Panc1 (cell line): ENCODE measurements at regions not wholly inside any gene's neighbourhood (a gene's known extent, or its start where the extent isn't known, plus 50 kb on each side); places are given as distances from the start of the nearest gene placed in this dataset.

Experiments used
- ATAC-seq: fragments of 200-7000 bp; cut with Tn5 transposase; 2 replicates; pipeline ENCODE4 v1.9.1; 2020; ENCODE audit warnings: mild to moderate bottlenecking, moderate library complexity
- BruUV-seq: library from RNA; stranded (reverse); fragments of 400-500 nt; replicated peaks from 2 replicates; lab custom pipeline; 2021; lab: Mats Ljungman, UMichigan
- CTCF ChIA-PET: fragments of 300-600 bp; sonication (Branson Sonifier 250); formaldehyde crosslinking; loops from one replicate; lab custom pipeline; 2022; ENCODE audit warnings: antibody characterized with exemption; lab: Charles Lee
- POLR2A ChIA-PET: fragments of 300-600 bp; sonication (Branson Sonifier 250); formaldehyde crosslinking; loops from one replicate; lab custom pipeline; 2022; ENCODE audit warnings: antibody characterized with exemption; lab: Charles Lee
- DNase-seq: peaks from one replicate; pipeline ENCODE4 v3.0.0-alpha.2; 2010; ENCODE audit warnings: low read depth, low spot score
- H3K27ac ChIP-seq: 2 replicates; pipeline ENCODE4 v1.5.1; 2011; ENCODE audit warnings: mild to moderate bottlenecking, low read length, inconsistent platforms
- H3K27me3 ChIP-seq: fragments of 200-500 bp; sonication (Bioruptor generic); 2 replicates; pipeline ENCODE4 v1.6.0; 2014; ENCODE audit warnings: low read length, inconsistent platforms; ENCODE audit not compliant: control insufficient read depth, insufficient read depth
- H3K36me3 ChIP-seq: fragments of 200-500 bp; sonication (Bioruptor generic); 2 replicates; pipeline ENCODE4 v1.5.1; 2014; ENCODE audit warnings: inconsistent platforms, mild to moderate bottlenecking, low read length, moderate library complexity; ENCODE audit not compliant: control insufficient read depth, insufficient read depth
- H3K4me1 ChIP-seq: 2 replicates; pipeline ENCODE4 v1.5.1; 2011; ENCODE audit warnings: inconsistent platforms, mild to moderate bottlenecking, low read length, moderate library complexity; ENCODE audit not compliant: control insufficient read depth, insufficient read depth
- H3K4me3 ChIP-seq, 2 experiments: 2 replicates each; pipeline ENCODE4 v1.5.1; 2011 to 2012; ENCODE audit warnings: low read depth in 2 of 2, low read length in 2 of 2, mild to moderate bottlenecking in 2 of 2, inconsistent platforms in 1 of 2, moderate library complexity in 1 of 2
- H3K9me3 ChIP-seq: fragments of 200-500 bp; sonication (Bioruptor generic); 2 replicates; pipeline ENCODE4 v1.5.1; 2014; ENCODE audit warnings: low read depth, mild to moderate bottlenecking, inconsistent platforms, low read length, moderate library complexity; ENCODE audit not compliant: control insufficient read depth, insufficient read depth
- POLR2AphosphoS5 ChIP-seq: IDR thresholded peaks from 2 replicates; pipeline ENCODE4 v1.6.1; 2012; ENCODE audit warnings: mild to moderate bottlenecking, low read depth, low read length, moderate library complexity
- SIN3A ChIP-seq: IDR thresholded peaks from 2 replicates; pipeline ENCODE4 v1.6.1; 2012; ENCODE audit warnings: low read depth, mild to moderate bottlenecking, low read length, moderate library complexity, borderline replicate concordance; ENCODE audit not compliant: insufficient read depth
- TCF7L2 ChIP-seq: IDR thresholded peaks from 2 replicates; pipeline ENCODE4 v1.6.1; 2011; ENCODE audit warnings: mild to moderate bottlenecking, low read depth, low read length, inconsistent platforms
- in situ Hi-C: cut with HindIII; loops from 2 replicates; pipeline ENCODE4 v1.10.0; 2016; ENCODE audit warnings: low sequenced_read_pairs, low pct_unique_long_range_greater_than_20kb
- intact Hi-C: fragments of 100-400 bp; cut with micrococcal nuclease; formaldehyde crosslinking; loops from one replicate; pipeline ENCODE4 v1.10.0; 2022; ENCODE audit not compliant: unreplicated experiment
- TF ChIP-seq, protein P1 (sequence below): fragments of 450-650 bp; IDR thresholded peaks from 2 replicates; pipeline ENCODE4 v1.5.1; 2017; ENCODE audit warnings: mild to moderate bottlenecking
- TF ChIP-seq, protein P2 (sequence below), 2 experiments: IDR thresholded peaks; 2 replicates each; pipeline ENCODE4 v1.6.1; 2011 to 2012; ENCODE audit warnings: low read depth in 2 of 2, control low read depth in 1 of 2, low read length in 1 of 2, mild to moderate bottlenecking in 1 of 2, moderate library complexity in 1 of 2; ENCODE audit not compliant: insufficient read depth in 1 of 2

DNA sequence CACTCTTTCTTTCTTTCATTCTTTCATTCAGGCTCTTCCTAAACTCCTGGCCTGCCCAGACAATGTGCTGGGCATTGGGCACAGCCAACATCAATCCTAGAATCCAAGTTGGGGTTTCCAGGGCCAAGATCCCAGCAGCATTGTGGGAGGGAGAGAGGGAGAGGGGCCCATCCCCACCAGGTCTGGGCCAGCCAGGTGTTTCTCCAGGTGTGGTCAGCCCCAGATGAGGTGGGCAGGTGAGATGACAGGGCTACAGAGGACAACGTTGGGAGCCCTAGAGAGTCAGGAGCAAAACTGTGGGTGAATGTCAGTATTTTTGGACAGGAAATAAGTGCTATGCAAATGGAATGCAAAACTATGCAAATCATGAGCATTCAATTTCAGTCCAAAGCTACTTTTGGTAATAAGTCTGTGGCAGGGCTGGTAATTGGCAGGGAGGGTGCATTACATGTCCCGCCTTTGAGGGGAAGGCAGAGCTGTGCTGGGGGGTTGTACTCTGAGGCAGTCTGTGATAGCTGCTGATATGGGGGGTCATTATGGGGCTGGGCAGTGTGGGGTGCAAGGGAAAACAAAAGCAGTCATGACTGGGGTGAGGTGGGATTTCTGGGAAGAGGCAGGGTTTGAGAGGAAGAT is 139.9 kb upstream of the IGSF21 start:
- no peak for TF ChIP-seq TCF7L2
- TF ChIP-seq, protein P1, sequence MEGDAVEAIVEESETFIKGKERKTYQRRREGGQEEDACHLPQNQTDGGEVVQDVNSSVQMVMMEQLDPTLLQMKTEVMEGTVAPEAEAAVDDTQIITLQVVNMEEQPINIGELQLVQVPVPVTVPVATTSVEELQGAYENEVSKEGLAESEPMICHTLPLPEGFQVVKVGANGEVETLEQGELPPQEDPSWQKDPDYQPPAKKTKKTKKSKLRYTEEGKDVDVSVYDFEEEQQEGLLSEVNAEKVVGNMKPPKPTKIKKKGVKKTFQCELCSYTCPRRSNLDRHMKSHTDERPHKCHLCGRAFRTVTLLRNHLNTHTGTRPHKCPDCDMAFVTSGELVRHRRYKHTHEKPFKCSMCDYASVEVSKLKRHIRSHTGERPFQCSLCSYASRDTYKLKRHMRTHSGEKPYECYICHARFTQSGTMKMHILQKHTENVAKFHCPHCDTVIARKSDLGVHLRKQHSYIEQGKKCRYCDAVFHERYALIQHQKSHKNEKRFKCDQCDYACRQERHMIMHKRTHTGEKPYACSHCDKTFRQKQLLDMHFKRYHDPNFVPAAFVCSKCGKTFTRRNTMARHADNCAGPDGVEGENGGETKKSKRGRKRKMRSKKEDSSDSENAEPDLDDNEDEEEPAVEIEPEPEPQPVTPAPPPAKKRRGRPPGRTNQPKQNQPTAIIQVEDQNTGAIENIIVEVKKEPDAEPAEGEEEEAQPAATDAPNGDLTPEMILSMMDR: no peak
- no peak for TF ChIP-seq POLR2AphosphoS5
- TF ChIP-seq, protein P2, sequence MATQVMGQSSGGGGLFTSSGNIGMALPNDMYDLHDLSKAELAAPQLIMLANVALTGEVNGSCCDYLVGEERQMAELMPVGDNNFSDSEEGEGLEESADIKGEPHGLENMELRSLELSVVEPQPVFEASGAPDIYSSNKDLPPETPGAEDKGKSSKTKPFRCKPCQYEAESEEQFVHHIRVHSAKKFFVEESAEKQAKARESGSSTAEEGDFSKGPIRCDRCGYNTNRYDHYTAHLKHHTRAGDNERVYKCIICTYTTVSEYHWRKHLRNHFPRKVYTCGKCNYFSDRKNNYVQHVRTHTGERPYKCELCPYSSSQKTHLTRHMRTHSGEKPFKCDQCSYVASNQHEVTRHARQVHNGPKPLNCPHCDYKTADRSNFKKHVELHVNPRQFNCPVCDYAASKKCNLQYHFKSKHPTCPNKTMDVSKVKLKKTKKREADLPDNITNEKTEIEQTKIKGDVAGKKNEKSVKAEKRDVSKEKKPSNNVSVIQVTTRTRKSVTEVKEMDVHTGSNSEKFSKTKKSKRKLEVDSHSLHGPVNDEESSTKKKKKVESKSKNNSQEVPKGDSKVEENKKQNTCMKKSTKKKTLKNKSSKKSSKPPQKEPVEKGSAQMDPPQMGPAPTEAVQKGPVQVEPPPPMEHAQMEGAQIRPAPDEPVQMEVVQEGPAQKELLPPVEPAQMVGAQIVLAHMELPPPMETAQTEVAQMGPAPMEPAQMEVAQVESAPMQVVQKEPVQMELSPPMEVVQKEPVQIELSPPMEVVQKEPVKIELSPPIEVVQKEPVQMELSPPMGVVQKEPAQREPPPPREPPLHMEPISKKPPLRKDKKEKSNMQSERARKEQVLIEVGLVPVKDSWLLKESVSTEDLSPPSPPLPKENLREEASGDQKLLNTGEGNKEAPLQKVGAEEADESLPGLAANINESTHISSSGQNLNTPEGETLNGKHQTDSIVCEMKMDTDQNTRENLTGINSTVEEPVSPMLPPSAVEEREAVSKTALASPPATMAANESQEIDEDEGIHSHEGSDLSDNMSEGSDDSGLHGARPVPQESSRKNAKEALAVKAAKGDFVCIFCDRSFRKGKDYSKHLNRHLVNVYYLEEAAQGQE (IDR thresholded peaks at IDR 0.05; ENCODE audit: insufficient read depth in 1 of 2, low read depth in 2 of 2, low read length in 1 of 2): no peak
- no peak for TF ChIP-seq SIN3A
- Histone ChIP-seq H3K36me3 (no peaks in the 10 kb centered on the region), H3K4me1 (no peaks in the 10 kb centered on the region), H3K9me3 (no peaks in the 10 kb centered on the region), H3K27me3 (peaks cover 8% of the 10 kb centered on the region), H3K4me3 (no peak overlapping the region), H3K27ac (no peak overlapping the region)
- ChIA-PET POLR2A (interaction anchor here (0.6 kb wide), 1 partner anchor 53 kb away, joined by 3 read pairs; no protein-coding TSS in a partner anchor), CTCF (no interaction called here)
- DNase-seq (no peak), ATAC-seq (no peak)
- intact Hi-C loops: no loop called here
- BruUV-seq: no TSS peak
- in situ Hi-C loops: no loop called here

DNA sequence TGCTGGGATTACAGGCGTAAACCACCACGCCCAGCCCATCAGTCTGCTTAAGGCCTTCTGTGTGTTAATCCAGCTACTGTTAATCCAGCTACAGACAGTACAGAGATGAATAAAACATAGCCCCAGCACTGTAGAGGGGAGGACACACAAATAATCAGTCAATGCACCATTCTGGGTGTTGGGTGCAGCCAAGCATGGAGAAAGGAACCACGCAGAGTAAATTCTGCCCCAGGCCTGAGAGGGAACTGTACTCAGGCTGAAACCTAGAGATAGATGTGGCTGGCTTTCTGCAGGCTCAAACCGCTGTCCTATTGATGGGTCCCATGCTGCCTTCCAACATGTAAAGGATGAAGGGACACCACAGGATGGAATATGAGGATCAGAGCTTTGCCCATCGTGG is 136.8 kb upstream of the IGSF21 start:
- CTCF ChIA-PET: interaction anchor here (0.6 kb wide), 1 partner anchor 318 kb away, joined by 8 read pairs; no protein-coding TSS in a partner anchor
- intact Hi-C loops: no loop called here
- in situ Hi-C loops: no loop called here
- POLR2A ChIA-PET: no interaction called here
- DNase-seq (no peak), ATAC-seq (no peak)
- Histone ChIP-seq H3K9me3 (no peaks in the 10 kb centered on the region), H3K27me3 (peaks cover 18% of the 10 kb centered on the region), H3K4me3 (no peak overlapping the region), H3K4me1 (no peaks in the 10 kb centered on the region), H3K36me3 (no peaks in the 10 kb centered on the region), H3K27ac (no peak overlapping the region)
- BruUV-seq: no TSS peak
- TF ChIP-seq, protein P1: no peak
- TF ChIP-seq, protein P2 (IDR thresholded peaks at IDR 0.05; ENCODE audit: insufficient read depth in 1 of 2, low read depth in 2 of 2, low read length in 1 of 2): no peak
- TF ChIP-seq POLR2AphosphoS5 (no peak), TCF7L2 (no peak)
